ENCODE measurements at regions not wholly inside any gene's neighbourhood (a gene's known extent, or its start where the extent isn't known, plus 50 kb on each side); places are given as distances from the start of the nearest gene placed in this dataset.

- intact Hi-C loops (cut with micrococcal nuclease; ENCODE audit: unreplicated experiment) (no loop called here), in situ Hi-C loops (cut with MboI) (no loop called here)
- ChIA-PET SMC1A (ENCODE audit: uncharacterized antibody, unreplicated experiment) (interaction anchor here (0.6 to 0.9 kb wide), 2 partner anchors 20 to 848 kb away, joined by 3 read pairs; no protein-coding TSS in a partner anchor), CTCF (no interaction called here), RAD21 (ENCODE audit: unreplicated experiment) (no interaction called here), POLR2A (no interaction called here)
- H3K9ac ChIP-seq (ENCODE audit: control insufficient read depth, insufficient read depth, low read length): no peak overlapping the region
- no peak overlapping the region for H3K27ac ChIP-seq (ENCODE audit: control insufficient read depth, insufficient read depth)
- H3K4me3 ChIP-seq: no peak overlapping the region
- H2AFZ ChIP-seq (ENCODE audit: control insufficient read depth, low read depth, low read length): no peak overlapping the region
- DNase-seq (ENCODE audit: low read depth, low spot score): no peak
- FAIRE-seq: no peak
- TF ChIP-seq TARDBP (IDR thresholded peaks at IDR 0.05; ENCODE audit: borderline replicate concordance): no peak
- no peak for TF ChIP-seq CHD2 (IDR thresholded peaks at IDR 0.05; ENCODE audit: borderline replicate concordance, low read depth, low read length)
- no peak for TF ChIP-seq CREB1 (IDR thresholded peaks at IDR 0.05; ENCODE audit: low read depth)
- no peak for TF ChIP-seq IRF5 (IDR thresholded peaks at IDR 0.05; ENCODE audit: borderline replicate concordance)
- TF ChIP-seq BCL11A (IDR thresholded peaks at IDR 0.05; ENCODE audit: low read depth, low read length): no peak
- TF ChIP-seq ZBED1 (IDR thresholded peaks at IDR 0.05; ENCODE audit: borderline replicate concordance): no peak
- TF ChIP-seq SP1 (IDR thresholded peaks at IDR 0.05; ENCODE audit: low read depth, low read length): no peak
- no peak for TF ChIP-seq HDAC2 (IDR thresholded peaks at IDR 0.05)
- TF ChIP-seq BMI1 (IDR thresholded peaks at IDR 0.05; ENCODE audit: borderline replicate concordance): no peak
- TF ChIP-seq STAT1 (conservative IDR thresholded peaks at IDR 0.05): no peak
- no peak for TF ChIP-seq IKZF2 (IDR thresholded peaks at IDR 0.05)
- no peak for TF ChIP-seq RFX5 (IDR thresholded peaks at IDR 0.05; ENCODE audit: low read depth, low read length)
- no peak for TF ChIP-seq CBFB (IDR thresholded peaks at IDR 0.05; ENCODE audit: low read depth)
- no peak overlapping the region for H3K4me2 ChIP-seq (ENCODE audit: control insufficient read depth, insufficient read depth)
- no peaks in the 10 kb centered on the region for H4K20me1 ChIP-seq (ENCODE audit: control insufficient read depth, insufficient read depth)
- no peaks in the 10 kb centered on the region for H3K9me3 ChIP-seq (replicated peaks; ENCODE audit: control insufficient read depth, insufficient read depth, low read length)
- ATAC-seq: no peak
- H3K4me1 ChIP-seq (ENCODE audit: control insufficient read depth, insufficient read depth, low read length): no peaks in the 10 kb centered on the region
- H3K79me2 ChIP-seq (ENCODE audit: control insufficient read depth, insufficient read depth, low read length): no peaks in the 10 kb centered on the region
- no TSS peak for BruUV-seq (replicated peaks)
- no peaks in the 10 kb centered on the region for H3K27me3 ChIP-seq (replicated peaks in 1 of 2; ENCODE audit: control insufficient read depth in 2 of 2, insufficient read depth in 2 of 2, low read length in 1 of 2)
- 27% methylated on average over 2 of the region's 2 CpGs for WGBS (ENCODE audit: insufficient coverage, insufficient replicate concordance, low lambda C conversion rate, missing lambda C conversion rate)
- no peaks in the 10 kb centered on the region for H3K36me3 ChIP-seq (ENCODE audit: control insufficient read depth in 2 of 2, insufficient read depth in 2 of 2, low read length in 1 of 2)
Observed at GRCh38 chr2:81171447-81171846, 866.9 kb upstream of the LRRTM1 start.
